Activated effector memory CD4-positive, alpha-beta T cell treated with Interleukin-2 at 50 U/mL for 16 hours (primary cell): ENCODE measurements at regions not wholly inside any gene's neighbourhood (a gene's known extent, or its start where the extent isn't known, plus 50 kb on each side); places are given as distances from the start of the nearest gene placed in this dataset.

ENCODE experiments used
- DNase-seq: peaks from one replicate; pipeline ENCODE4 v3.0.0-alpha.2; 2020

DNA sequence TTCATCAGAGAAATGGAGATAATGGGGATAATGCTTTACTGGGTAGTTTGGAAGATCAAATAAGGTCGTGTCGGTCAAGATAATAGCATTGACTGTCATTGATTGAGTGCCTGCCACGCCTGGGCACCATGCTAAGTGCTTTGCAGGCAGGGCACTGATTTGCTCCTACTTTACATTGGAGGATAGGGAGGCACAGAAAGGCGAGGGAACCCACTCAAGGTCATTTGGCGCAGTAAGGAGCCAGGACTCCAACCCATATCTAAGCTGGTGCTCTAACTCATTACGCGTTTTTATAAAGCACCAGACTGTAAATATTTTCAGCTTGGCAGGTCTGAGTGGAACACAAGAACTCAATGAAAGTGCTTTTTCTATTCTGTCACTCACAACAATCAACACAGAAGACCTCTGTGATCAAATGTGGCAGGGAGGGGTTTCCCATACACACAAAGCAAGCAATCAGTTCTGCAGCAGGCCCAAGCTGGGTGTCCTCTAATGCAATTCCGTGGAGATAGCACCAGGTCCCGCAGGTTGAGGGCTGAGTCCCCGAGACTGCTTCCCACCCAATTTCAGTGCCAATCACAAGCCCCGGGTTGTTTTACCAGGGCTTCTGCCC, 373.6 kb downstream of the CDH26 start:
- DNase-seq = no peak

DNA sequence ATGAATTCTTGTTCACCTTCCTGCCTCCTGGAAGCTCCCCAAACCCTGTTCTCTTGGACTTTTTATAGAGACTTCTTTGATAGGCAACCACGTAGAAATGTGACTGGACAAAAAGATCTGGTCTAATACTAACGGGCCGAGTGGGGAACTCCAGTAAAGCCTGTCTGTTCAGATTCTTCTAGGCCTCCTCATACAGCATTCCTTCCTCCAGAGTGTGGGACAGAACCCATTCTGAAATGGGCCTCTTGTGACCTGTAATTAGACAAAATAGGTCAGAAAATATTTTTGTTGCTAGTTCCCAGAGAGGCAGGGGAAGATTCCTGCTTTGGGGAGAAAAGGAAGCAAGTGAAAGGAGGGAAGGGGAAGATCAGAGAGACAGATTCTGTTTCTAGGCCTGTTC, 374.3 kb downstream of the CDH26 start:
- DNase-seq = no peak

DNA sequence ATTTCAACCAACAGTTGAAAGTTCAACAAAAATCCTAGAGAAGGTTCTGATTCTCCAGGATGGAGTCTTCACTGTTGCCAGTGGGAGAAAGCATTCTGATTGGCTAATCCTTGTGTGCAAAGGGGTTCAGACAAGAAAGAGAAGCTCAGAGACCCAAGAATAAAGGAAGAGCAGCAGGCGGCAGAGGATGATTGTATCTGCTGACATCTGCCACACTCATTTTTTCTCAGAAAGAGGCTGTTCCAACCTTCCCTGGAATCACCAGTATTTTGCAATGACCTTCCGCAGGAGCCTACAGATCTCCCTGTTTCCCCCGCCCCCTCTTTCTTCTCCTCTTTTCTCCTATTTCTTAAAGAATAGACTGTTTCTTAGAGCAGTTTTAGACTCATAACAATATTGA, 376.7 kb downstream of the CDH26 start:
- no peak for DNase-seq

DNA sequence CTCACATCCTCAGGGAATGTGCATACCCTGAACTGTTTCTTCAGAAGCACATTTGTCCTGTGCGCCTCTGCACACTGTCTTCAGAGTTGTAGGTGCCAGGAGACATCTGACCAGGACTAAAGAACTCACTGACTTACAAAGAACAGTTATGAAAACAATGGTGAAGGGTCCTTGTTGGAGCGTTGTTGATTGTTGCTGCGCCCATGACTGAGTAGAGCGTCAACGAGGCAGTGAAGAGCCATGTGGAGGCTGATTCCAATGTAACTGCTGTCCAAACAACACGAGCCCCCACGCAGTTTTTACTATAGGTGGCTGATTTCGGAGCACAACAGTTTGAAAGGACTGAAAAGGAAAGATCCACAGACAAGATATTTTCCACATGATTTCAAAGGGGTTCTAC, 380.3 kb downstream of the CDH26 start:
- DNase-seq = no peak

DNA sequence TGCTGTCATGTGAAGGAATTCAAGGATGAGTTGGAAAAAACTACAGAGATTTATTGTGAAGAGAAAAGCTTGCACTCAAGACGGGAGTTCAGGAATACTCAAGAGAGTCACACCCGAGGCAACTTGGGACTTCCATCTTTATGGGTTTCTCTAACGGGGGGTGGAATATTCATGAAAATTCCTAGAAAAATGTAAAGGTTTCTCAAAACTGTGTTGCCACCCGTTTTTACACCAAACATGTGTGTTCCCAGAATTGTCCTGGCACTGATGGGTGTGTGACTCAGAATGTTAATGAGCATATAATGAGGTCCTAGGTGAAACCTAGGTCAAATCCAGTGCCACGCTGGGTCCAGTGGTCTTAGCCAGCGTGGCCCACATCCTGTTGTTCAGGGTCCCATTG, 381.5 kb downstream of the CDH26 start:
- DNase-seq = no peak

DNA sequence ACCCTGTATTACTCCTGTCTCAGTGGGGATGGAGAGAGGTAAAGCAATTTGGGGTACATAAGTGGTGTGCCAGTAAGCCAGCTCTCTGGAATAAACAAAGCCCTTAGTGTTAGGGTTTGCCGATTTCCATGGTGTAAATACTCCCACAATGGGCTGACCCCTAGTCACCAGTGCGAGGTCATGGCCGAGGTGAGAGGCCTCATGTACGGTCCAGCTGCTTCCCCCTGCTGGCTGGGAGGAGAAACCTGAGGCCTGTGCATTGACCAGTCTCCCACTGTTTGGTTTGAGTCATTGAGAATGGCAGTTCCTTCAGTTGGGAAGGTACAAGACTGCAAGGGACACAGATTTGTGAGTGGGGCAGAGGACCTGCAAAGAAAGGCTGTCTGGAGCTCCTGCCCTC, 382.0 kb downstream of the CDH26 start:
- no peak for DNase-seq

DNA sequence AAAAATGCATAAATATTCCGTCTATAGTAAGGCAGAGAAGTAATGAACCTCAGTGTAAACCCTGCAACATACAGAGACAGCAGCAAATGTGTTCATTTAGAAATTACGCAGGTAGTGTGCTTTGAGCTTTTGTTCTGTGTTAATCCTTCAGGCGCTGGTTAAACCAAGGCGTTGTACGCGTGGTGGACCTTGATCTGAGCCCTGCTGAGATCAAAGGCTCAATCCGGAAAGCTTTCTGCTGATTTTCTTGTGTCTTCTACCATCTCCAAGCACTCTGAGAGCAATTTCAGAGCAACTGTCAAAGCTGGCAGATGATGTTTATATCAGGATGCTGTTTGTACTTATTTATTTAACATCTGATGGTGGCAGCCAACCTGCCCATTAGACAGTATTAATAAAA, 382.8 kb downstream of the CDH26 start:
- DNase-seq = no peak

DNA sequence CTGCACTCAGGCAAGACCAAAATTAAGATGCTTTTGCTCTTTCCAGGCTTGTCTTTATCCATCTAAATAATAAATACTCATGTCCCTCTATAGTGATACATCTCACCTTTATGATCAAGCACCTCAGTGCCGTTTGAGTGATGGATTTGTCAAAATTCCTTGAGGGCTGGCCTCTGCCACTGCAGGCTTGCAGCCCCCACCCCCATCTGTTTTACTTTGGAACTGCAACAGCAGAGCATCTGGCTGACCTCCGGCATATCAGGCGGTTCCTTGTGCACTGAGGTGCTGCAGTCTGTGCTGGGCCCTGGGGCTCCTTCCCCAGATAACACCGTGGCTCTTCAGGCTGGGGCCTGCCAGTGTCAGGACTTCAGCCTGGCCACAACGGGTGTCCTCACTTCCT, 386.9 kb downstream of the CDH26 start:
- DNase-seq = no peak

DNA sequence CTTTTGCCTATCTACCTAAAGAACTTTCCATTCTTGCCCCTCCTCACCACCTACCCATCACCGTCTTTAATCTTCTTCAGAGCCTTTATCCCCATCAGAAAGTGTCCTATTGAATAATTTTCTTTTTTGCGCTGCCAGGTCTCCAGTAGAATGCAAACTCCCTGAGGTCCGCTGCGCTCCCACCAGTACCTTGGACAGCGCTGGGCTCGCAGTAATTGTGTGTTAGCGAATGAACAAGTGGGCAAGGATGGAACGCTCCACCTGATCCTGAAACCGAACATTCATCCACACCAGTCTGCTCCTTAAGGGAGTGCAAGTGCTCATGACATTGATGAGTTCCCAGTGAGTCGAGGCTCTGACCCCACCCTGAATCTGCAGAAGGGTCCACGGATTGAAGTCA, 391.2 kb downstream of the CDH26 start:
- DNase-seq = no peak

DNA sequence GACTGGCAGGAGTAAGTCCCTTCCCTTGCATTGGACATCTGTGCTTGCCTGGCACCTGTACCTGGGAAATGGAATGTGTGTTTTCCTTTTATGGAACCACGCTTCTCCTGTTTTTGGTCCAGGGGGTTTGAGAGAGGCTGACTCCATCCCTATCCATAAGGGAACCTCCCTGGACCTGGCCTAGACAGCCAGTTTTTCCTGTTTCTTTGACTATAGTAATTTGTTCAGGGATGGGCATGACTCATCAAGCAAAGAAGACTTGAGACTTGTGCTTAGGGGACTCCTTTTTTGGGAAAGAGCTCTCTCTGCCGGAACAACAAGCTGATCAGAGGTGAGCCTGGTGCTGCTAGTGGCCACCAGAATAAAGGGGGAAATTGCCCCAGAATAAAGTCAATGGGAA, 393.8 kb downstream of the CDH26 start:
- DNase-seq = no peak

DNA sequence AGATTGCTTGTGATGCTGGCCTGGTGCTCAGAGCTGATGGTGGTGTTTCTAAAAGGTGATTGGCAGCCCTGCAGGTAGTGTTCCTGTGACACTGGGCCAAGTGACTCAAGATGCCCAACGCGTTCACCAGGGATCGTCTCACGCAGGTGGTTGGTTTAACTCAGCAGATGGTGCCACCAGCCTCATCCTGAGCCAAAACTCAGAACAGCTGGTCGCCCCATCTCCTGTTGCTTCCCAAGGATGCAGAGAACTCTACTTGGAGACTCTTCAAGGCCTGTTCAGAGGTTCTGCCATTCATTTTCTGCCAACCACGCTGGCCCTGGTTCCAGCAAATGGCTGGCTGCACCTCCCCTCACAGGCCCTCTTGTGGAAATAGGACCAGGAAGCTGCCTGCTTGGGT, 394.4 kb downstream of the CDH26 start:
- DNase-seq = no peak

DNA sequence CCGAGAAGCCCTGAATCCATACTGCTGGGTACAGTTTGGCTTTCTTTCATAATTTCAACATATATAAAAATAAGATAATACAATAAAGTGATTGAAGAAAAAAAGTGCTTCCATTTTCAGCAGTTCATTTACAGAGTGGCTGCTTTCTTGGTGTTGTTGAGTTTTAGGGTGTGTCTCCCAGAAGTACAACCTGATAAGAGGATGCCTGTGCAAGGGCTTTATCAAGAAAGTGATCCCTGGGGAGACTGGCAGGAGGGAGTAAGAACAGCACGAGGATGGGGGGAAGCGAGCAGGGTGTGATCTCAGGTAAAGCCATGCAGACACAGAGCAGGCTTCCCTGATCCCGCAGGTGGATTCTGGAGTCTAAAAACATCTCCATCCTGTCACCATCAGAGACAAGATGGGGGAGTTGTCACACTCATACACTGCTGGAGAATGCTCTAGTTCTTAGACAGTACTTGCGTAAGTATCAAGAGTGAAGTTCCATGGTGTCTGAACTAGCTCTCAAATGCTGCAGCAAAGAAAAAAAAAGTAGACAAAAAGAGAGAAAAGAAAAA, 395.9 kb downstream of the CDH26 start:
- DNase-seq = no peak

DNA sequence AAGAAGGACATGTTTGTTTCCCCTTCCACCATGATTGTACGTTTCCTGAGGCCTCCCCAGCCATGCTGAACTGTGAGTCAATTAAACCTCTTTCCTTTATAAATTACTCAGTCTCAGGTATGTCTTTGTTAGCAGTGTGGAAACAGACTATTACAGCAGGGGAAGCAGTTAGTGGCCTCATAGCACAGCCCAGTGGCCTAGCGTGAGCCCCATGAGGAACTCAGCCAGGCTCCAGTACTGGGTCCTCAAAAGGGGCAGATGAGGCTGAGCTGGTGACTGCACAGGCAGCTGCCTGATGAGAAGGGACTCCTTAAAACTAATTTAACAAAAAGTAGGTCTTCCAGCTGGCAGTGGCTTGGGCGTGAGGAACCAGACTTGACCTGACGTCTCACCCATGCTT, 399.9 kb downstream of the CDH26 start:
- DNase-seq = no peak

DNA sequence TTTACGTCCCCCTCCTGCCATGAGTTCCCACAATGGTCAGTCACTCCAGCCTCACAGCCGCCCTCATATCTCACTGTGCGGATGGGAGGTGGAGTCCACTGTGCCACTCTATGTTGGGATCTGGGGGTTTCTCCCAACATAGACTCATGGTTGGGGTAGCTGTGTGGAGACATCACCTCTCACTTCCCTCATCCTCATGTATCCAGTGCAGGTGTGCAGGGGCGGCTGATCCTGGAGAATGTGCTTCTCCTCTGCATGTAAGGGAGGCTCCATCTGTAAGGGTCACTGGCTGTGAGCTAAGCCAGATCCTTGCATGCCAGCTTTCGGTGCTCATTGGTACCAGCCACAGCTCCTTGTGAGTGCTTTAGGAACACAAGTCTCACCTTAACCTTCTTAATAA, 400.8 kb downstream of the CDH26 start:
- no peak for DNase-seq

DNA sequence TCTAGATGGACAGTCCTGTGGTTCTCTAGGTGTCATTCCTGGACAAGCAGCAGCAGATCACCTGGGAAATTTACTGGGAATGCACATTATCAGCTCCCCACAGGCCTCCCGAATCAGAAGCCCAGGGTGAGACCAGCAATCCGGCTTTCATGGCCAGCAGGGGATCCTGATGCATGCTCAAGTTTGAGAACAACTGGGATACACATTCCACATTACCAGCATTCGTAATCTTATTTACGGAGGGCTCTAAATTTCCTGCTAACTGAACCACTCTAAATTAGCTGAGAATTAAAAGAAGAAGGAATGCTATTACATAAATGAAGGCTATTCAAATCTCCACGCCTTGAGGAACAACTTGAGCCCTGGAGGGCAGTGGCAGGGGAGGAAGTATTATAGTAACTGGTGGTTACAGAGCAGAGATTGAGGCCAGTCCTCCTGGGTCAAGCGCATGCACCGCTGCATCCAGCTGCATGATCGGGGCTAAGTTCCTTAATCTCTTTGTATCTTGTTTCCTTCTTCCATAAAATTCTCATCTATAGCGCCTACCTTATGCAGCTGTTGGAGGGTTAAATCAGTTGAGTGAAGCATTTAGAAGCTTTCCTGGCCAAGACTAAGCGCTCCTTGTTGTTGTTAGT, 403.7 kb downstream of the CDH26 start:
- DNase-seq = no peak

DNA sequence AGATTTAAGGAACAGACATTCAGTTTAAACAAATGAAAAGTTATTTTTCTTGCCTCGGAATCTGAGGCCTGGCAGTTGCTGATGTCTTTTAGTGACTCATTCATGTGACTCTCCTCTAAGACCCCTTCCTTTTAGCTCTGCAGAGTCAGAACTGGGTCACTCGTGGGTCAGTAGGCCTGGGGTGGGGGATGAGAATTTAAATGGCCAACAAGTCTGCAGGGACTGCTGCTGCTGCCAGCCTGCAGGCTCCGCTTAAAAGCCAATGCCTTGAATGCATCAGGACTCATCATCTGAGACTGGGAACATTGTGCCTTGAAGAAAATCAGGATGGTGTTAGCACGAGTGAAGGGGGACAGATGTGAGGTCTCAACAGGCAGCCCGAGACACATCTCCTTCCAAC, 404.3 kb downstream of the CDH26 start:
- DNase-seq = no peak

DNA sequence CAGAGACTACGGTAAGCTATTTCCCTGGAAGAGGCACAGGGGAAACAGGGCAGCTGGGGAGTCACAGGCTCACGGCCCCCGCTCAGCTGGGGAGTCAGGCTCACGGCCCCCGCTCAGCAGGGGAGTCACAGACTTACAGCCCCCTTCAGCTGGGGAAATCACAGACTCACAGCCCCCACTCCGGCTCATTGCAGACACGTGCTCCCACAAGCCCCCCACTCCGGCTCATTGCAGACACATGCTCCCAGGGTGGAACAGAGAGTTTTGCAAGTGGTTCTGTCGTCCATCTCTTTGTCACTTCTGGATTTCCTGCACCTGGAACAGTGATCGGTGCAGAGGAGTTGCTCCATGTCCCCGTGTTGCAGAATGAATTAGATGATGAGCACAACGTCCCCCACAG, 405.5 kb downstream of the CDH26 start:
- DNase-seq = no peak

DNA sequence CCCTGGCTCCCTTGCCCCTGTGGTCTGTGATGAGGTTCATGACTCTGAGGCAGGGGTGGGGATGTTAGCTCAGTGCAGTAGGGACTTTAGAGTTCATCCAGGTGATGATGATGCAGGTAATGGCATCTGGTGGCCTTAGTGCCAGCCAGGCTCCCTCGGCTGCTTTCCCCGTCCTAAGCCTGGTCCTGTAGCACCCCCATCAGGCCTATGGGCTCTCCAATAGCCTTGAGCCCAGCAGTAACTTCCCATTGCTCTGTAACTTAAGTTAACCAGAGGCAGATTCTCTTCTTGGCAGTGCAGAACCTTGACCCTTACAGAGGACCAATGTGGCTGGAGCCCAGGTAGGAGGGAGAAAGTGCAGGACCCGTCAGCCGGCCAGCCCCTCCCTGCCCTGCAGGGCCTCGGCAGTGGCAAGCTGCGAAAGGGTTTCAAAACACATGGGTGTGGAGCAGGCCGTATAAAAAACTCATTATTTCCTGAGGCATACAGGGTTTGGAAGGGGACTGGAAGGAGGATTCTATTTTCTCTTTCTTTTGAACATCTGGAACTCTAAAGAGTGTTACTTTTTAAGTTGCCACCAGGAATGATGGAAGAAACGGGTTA, 406.9 kb downstream of the CDH26 start:
- DNase-seq = no peak

DNA sequence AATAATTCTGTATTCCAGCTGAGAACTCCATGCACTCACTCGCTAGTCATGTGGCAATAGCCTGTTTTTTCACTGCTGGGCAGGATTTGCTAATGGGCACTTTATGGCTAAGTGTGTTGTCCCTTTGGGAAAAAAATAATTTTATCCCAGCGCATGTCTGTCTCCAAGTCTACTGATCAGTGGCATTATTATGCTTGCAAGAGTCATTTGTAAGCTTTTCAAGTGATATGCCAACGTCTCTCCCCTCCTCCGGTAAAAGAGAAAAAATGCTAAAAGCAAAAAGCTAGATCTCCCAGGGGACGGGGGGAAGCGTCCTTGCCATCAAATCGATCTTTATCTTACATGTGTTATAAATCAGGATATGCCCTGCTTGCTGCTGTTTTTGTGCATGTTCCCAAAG, 407.7 kb downstream of the CDH26 start:
- DNase-seq = no peak

DNA sequence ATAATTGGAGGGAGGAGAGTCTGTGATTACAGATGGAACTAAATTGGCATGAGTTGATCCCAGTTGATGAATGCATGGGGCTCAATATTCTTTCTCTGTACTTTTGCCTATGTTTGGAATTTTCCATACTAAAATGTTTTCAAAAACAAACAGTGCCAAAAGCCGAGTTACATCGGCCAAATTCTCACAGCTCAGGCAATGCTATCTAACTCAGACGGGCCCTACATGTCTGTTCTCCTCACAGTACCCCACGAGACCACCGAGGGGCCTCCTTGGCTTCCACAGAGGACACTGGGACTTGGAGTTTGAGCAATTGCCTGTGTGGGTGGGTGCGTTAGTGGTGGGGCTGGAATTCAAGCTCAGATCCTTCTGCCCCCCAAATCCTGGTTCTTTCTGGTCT, 413.2 kb downstream of the CDH26 start:
- no peak for DNase-seq

DNA sequence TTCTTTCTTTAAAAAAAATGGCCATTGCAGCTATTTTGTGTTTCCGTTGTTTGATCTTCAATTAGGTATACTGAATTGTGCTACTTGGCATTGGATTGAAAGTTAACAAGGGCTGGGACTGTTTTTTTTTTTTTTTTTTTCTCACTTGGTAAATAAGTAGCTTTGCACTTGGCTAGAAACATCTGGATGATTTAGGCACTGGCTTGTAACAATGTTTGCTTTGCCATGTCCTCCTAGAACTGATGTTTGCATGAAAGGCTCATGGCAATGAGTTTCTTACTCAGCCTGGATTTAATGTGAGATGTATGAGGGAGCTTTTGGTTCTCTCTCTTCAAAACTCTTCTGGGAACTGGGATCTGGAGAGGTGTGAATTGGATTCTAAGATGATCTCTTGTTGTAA, 414.1 kb downstream of the CDH26 start:
- no peak for DNase-seq

DNA sequence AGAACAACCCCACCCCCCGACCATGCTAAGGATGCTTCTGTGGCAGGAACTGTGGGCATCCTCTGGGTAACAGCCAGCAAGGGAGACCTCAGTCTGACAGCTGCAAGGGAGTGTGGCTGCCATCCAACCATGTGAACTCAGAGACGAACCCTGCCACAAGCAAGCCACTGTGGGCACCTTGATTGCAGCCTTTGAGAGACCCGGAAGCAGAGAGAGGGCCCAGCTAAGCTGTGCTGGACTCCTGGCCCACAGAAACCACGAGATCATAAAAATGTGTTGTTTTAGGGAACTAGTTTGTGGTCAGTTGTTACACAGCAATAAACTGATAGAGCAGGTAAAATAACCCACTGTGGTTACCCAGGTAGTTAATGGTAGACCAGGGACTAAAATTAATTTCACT, 414.6 kb downstream of the CDH26 start:
- DNase-seq = no peak

DNA sequence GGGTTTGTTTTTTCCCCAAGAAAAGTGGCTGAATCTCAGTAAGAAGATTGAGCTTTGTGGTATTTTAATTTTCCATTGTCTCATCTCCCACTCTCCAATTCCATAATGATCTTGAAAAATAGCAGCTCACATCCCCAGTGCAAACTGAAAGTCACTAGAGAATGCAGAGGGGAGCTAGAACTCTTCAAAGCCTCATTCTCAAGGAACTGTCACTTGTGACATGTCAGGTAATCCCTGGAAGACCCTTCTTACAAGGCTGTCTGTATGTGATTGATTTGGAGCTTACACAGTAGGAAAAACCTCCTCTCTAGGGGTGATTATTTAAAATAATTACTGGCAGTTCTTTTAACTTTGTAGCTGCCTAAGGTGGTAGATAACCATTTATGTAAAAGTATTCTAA, 420.4 kb downstream of the CDH26 start:
- DNase-seq = no peak

DNA sequence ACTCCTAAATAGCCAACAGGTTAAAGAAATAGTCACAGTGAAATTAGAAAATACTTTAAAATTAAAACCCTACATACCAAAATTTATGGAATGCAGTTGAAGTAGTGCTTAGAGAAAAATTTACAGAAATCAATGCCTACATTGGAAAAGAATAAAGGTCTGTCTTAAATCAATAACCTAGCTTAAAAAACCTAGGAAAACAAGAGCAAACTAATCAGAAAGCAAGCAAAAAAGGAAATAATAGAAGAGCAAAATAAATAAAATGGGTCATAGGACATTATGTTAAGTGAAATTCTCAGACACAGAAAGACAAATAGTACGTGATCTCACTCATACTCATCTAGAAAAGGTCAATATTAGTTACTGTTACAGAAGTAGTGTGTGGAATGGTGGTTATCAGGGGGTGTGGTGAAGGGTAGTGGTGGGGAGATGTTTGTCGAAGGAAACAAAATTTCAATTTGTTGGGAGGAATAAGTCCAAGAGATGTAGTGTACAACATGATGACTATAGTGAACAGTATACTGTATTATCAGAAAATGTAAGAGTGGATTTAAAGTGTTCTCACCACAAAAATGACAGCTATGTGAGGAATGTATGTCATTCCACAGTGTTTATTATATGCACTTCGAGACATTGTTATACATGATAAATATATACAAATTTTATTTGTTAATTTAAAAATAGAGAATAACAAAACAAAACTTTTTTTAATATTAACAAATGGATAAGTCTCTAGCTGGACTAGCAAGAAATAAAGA, 423.6 kb downstream of the CDH26 start:
- no peak for DNase-seq
